ENCODE measurements at regions not wholly inside any gene's neighbourhood (a gene's known extent, or its start where the extent isn't known, plus 50 kb on each side); places are given as distances from the start of the nearest gene placed in this dataset.

GRCh38 chr22:46036558-46037408 lies 59.8 kb upstream of the WNT7B start:
- no peak for TF ChIP-seq EP300 (IDR thresholded peaks at IDR 0.05)
- TF ChIP-seq POLR2AphosphoS5 (IDR thresholded peaks at IDR 0.05), result no peak
- TF ChIP-seq, protein P1, sequence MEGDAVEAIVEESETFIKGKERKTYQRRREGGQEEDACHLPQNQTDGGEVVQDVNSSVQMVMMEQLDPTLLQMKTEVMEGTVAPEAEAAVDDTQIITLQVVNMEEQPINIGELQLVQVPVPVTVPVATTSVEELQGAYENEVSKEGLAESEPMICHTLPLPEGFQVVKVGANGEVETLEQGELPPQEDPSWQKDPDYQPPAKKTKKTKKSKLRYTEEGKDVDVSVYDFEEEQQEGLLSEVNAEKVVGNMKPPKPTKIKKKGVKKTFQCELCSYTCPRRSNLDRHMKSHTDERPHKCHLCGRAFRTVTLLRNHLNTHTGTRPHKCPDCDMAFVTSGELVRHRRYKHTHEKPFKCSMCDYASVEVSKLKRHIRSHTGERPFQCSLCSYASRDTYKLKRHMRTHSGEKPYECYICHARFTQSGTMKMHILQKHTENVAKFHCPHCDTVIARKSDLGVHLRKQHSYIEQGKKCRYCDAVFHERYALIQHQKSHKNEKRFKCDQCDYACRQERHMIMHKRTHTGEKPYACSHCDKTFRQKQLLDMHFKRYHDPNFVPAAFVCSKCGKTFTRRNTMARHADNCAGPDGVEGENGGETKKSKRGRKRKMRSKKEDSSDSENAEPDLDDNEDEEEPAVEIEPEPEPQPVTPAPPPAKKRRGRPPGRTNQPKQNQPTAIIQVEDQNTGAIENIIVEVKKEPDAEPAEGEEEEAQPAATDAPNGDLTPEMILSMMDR (IDR thresholded peaks at IDR 0.05), result no peak
- TF ChIP-seq POLR2A (IDR thresholded peaks at IDR 0.05), result no peak
- no peaks in the 10 kb centered on the region for H3K36me3 ChIP-seq
- no peaks in the 10 kb centered on the region for H3K27me3 ChIP-seq
- H3K9me3 ChIP-seq, result no peaks in the 10 kb centered on the region
- H3K27ac ChIP-seq, result peak overlapping the region; percentile 74 to 99 (median 96)
- peaks cover 0 to 52% (median 13%) of the 10 kb centered on the region in 3 donors for H3K4me1 ChIP-seq
- WGBS, 2 donors (ENCODE audit: low coverage in 1 of 2), result 48 to 70% methylated on average over 5 to 10 of the region's 18 CpGs
- ATAC-seq, result no peak
- H3K4me3 ChIP-seq, result peak overlapping the region; percentile 55 to 72

GRCh38 chr22:46038174-46038487 lies 61.2 kb upstream of the WNT7B start:
- no peaks in the 10 kb centered on the region for H3K36me3 ChIP-seq
- peak overlapping the region in 1 of 4 donors; percentile 16 for H3K27ac ChIP-seq
- H3K27me3 ChIP-seq, result no peaks in the 10 kb centered on the region
- TF ChIP-seq POLR2A (IDR thresholded peaks at IDR 0.05) (no peak), POLR2AphosphoS5 (IDR thresholded peaks at IDR 0.05) (no peak), EP300 (IDR thresholded peaks at IDR 0.05) (no peak)
- TF ChIP-seq, protein P1 (IDR thresholded peaks at IDR 0.05), result no peak
- H3K4me1 ChIP-seq, result peaks cover 0 to 66% (median 24%) of the 10 kb centered on the region in 3 donors
- H3K9me3 ChIP-seq, result no peaks in the 10 kb centered on the region
- 57% methylated on average over 1 of the region's 2 CpGs; no CpG with 5 or more reads in 1 of the 2 donors for WGBS, 2 donors (ENCODE audit: low coverage in 1 of 2)
- H3K4me3 ChIP-seq, result no peak overlapping the region
- ATAC-seq, result no peak

- H3K9me3 ChIP-seq, result no peaks in the 10 kb centered on the region
- no peaks in the 10 kb centered on the region for H3K36me3 ChIP-seq
- peaks cover 0 to 72% (median 28%) of the 10 kb centered on the region in 3 donors for H3K4me1 ChIP-seq
- no peaks in the 10 kb centered on the region for H3K27me3 ChIP-seq
- TF ChIP-seq POLR2A (IDR thresholded peaks at IDR 0.05) (no peak), POLR2AphosphoS5 (IDR thresholded peaks at IDR 0.05) (no peak), EP300 (IDR thresholded peaks at IDR 0.05) (no peak)
- H3K4me3 ChIP-seq, result no peak overlapping the region
- H3K27ac ChIP-seq, result peak overlapping the region in 1 of 4 donors; percentile 5
- 61 to 75% methylated on average over 9 to 11 of the region's 18 CpGs for WGBS, 2 donors (ENCODE audit: low coverage in 1 of 2)
- no peak for ATAC-seq
These were observed 61.8 kb upstream of the WNT7B start for GRCh38 chr22:46038516-46039430.

- ATAC-seq, result no peak
- Histone ChIP-seq H3K36me3 (no peaks in the 10 kb centered on the region), H3K4me3 (no peak overlapping the region), H3K9me3 (no peaks in the 10 kb centered on the region), H3K27ac (no peak overlapping the region), H3K27me3 (no peaks in the 10 kb centered on the region), H3K4me1 (peaks cover 0 to 78% (median 28%) of the 10 kb centered on the region in 3 donors)
- TF ChIP-seq POLR2AphosphoS5 (IDR thresholded peaks at IDR 0.05) (no peak), EP300 (IDR thresholded peaks at IDR 0.05) (no peak), POLR2A (IDR thresholded peaks at IDR 0.05) (no peak)
- TF ChIP-seq, protein P1 (IDR thresholded peaks at IDR 0.05), result no peak
- 61 to 68% methylated on average over 6 of the region's 6 CpGs for WGBS, 2 donors (ENCODE audit: low coverage in 1 of 2)
These were observed 62.6 kb upstream of the WNT7B start for GRCh38 chr22:46039535-46039934.

Data from gastroesophageal sphincter (tissue), 4 donors.